Endodermal cell (in vitro differentiated cells): ENCODE measurements at regions not wholly inside any gene's neighbourhood (a gene's known extent, or its start where the extent isn't known, plus 50 kb on each side); places are given as distances from the start of the nearest gene placed in this dataset.
"Not testable (repeated sequence)": the region's sequence is repeated elsewhere in the genome, so short reads cannot be mapped to it uniquely, and the experiment has no call there.

ENCODE experiments used
- DNase-seq: peaks from one replicate; pipeline ENCODE4 v3.0.0-alpha.2; 2017
- H3K27ac ChIP-seq: 2 replicates; pipeline ENCODE4 v1.5.1; 2013; ENCODE audit warnings: mild to moderate bottlenecking, low read depth, low read length, moderate library complexity
- H3K27me3 ChIP-seq: 2 replicates; pipeline ENCODE4 v1.6.1; 2013; ENCODE audit warnings: mild to moderate bottlenecking, low read length, moderate library complexity; ENCODE audit not compliant: insufficient read depth, control insufficient read depth, poor library complexity, severe bottlenecking
- H3K36me3 ChIP-seq: 2 replicates; pipeline ENCODE4 v1.7.0; 2013; ENCODE audit warnings: mild to moderate bottlenecking, low read length, moderate library complexity; ENCODE audit not compliant: control insufficient read depth, insufficient read depth
- H3K4me1 ChIP-seq: one replicate; pipeline ENCODE4 v1.7.0; 2013; ENCODE audit warnings: low read length; ENCODE audit not compliant: control insufficient read depth, insufficient read depth
- H3K4me3 ChIP-seq: 2 replicates; pipeline ENCODE4 v1.5.1; 2013; ENCODE audit warnings: mild to moderate bottlenecking, low read length, moderate library complexity
- H3K9ac ChIP-seq: 2 replicates; pipeline ENCODE4 v1.6.1; 2013; ENCODE audit warnings: mild to moderate bottlenecking, low read length, moderate library complexity; ENCODE audit not compliant: poor library complexity, severe bottlenecking; ENCODE audit errors: extremely low read depth
- H3K9me3 ChIP-seq: 2 replicates; pipeline ENCODE4 v1.6.1; 2013; ENCODE audit warnings: mild to moderate bottlenecking, low read length, moderate library complexity; ENCODE audit not compliant: control insufficient read depth
- H3K27ac Mint-ChIP-seq: 2 replicates; pipeline ENCODE4 v1.8.0; 2020; ENCODE audit warnings: mixed read lengths
- H3K27me3 Mint-ChIP-seq: 2 replicates; pipeline ENCODE4 v1.8.0; 2021; ENCODE audit warnings: mild to moderate bottlenecking, mixed read lengths; ENCODE audit not compliant: insufficient read depth
- H3K36me3 Mint-ChIP-seq: 2 replicates; pipeline ENCODE4 v1.8.0; 2020; ENCODE audit warnings: low read depth, mixed read lengths
- H3K4me1 Mint-ChIP-seq: 2 replicates; pipeline ENCODE4 v1.8.0; 2020; ENCODE audit warnings: mixed read lengths
- H3K4me3 Mint-ChIP-seq: 2 replicates; pipeline ENCODE4 v1.8.0; 2020; ENCODE audit warnings: mild to moderate bottlenecking, moderate library complexity, mixed read lengths
- H3K9me3 Mint-ChIP-seq: 2 replicates; pipeline ENCODE4 v1.8.0; 2020; ENCODE audit warnings: mild to moderate bottlenecking, mixed read lengths
- WGBS, 2 experiments: methylation state at CpG; one replicate each; pipeline versions ENCODE4 v1.1.5 to v1.1.7; 2013; ENCODE audit warnings: missing lambda C conversion rate in 2 of 2, mixed read lengths in 1 of 2; ENCODE audit not compliant: insufficient coverage in 1 of 2, insufficient read length in 1 of 2; 5-methylcytosine and 5-hydroxymethylcytosine counted together
- TF ChIP-seq, protein P1 (sequence below): fragments of 200-600 bp; sonication (generic); conservative IDR thresholded peaks from 2 replicates; pipeline ENCODE4 v1.5.0; 2021; ENCODE audit warnings: antibody characterized with exemption, mild to moderate bottlenecking

DNA sequence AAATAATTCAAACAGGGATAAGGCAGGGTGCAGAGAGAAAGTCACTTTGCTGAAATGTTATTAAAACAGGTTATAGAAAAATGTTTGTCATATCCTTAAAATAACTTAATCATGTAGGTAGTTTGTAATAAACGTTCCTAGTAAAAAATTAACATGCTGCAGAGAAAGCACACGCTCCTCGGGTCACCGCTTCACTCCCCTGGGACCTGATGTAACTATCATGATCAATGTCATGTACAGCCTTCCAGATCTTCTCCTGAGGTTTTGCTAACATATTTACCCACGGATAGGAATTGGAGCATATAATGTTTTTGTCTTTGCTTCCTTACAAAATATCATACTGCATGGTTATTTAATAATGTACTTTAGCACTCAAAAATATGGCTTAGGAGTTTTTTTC lies 285.1 kb upstream of the TMEM132C start:
- H3K4me1 ChIP-seq, result no peaks in the 10 kb centered on the region
- Mint-ChIP-seq H3K4me3 (no peak overlapping the region), H3K36me3 (no peaks in the 10 kb centered on the region), H3K27ac (no peak overlapping the region), H3K4me1 (no peaks in the 10 kb centered on the region), H3K9me3 (peaks cover 31% of the 10 kb centered on the region), H3K27me3 (peaks cover 5% of the 10 kb centered on the region)
- no peaks in the 10 kb centered on the region for H3K27me3 ChIP-seq
- no peaks in the 10 kb centered on the region for H3K9me3 ChIP-seq
- no peak overlapping the region for H3K9ac ChIP-seq
- no peak for DNase-seq
- WGBS, 2 experiments, result 87% methylated on average over 5 of the region's 5 CpGs; no CpG with 5 or more reads in 1 of the 2 experiments
- H3K4me3 ChIP-seq, result no peak overlapping the region
- H3K36me3 ChIP-seq, result no peaks in the 10 kb centered on the region
- H3K27ac ChIP-seq, result no peak overlapping the region
- TF ChIP-seq, protein P1, sequence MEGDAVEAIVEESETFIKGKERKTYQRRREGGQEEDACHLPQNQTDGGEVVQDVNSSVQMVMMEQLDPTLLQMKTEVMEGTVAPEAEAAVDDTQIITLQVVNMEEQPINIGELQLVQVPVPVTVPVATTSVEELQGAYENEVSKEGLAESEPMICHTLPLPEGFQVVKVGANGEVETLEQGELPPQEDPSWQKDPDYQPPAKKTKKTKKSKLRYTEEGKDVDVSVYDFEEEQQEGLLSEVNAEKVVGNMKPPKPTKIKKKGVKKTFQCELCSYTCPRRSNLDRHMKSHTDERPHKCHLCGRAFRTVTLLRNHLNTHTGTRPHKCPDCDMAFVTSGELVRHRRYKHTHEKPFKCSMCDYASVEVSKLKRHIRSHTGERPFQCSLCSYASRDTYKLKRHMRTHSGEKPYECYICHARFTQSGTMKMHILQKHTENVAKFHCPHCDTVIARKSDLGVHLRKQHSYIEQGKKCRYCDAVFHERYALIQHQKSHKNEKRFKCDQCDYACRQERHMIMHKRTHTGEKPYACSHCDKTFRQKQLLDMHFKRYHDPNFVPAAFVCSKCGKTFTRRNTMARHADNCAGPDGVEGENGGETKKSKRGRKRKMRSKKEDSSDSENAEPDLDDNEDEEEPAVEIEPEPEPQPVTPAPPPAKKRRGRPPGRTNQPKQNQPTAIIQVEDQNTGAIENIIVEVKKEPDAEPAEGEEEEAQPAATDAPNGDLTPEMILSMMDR, result no peak

DNA sequence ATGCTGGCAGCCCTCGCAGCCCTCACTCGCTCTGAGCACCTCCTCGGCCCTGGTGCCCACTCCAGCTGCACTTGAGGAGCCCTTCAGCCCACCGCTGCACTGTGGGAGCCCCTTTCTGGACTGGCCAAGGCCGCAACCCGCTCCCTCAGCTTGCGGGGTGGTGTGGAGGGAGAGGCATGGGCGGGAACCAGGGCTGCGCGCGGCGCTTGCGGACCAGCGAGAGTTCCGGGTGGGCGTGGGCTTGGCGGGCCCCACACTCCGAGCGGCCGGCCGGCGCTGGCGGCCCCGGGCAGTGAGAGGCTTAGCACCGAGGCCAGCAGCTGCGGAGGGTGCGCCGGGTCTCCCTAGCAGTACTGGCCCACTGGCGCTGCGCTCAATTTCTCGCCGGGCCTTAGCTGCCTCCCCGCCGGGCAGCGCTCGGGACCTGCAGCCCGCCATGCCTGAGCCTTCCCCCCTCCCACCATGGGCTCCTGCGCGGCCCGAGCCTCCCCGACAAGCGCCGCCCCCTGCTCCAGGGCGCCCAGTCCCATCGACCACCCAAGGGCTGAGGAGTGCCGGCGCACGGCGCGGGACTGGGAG lies 283.7 kb upstream of the TMEM132C start:
- not testable (repeated sequence) for H3K27me3 ChIP-seq, H3K4me1 Mint-ChIP-seq, H3K9me3 ChIP-seq, H3K36me3 ChIP-seq, H3K4me1 ChIP-seq, H3K4me3 Mint-ChIP-seq, H3K9ac ChIP-seq, H3K4me3 ChIP-seq, DNase-seq, H3K27me3 Mint-ChIP-seq, H3K27ac Mint-ChIP-seq, H3K27ac ChIP-seq, H3K36me3 Mint-ChIP-seq
- H3K9me3 Mint-ChIP-seq, result peaks cover 20% of the 10 kb centered on the region
- WGBS, 2 experiments, result 95 to 100% methylated on average over 5 to 50 of the region's 50 CpGs

DNA sequence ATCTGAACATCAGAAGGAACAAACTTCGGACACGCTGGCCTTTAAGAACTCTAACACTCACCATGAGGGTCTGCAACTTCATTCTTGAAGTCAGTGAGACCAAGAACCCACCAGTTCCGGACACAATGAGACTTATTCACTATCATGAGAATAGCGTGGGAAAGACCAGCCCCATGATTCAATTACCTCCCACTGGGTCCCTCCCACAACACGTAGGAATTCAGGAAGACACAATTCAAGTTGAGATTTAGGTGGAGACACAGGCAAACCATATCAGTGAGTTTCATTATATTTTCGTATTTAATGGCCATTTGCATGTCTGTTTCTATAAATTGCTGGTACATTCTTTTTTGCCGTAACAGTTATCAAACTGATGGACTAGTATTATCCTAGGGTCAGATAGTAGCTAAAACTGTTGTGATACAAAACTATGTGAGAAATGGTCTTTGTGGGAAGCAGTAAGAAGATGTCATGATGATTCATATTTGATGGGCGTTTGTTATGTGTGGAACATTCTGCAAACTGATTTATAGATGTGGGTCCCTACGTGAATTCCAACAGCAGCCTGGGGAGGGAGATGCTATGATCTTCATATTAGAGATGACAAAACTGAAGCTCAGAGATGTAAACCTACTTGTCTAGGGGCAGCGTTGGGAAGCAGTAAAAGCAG lies 282.4 kb upstream of the TMEM132C start:
- H3K4me3 Mint-ChIP-seq, result no peak overlapping the region
- no peak overlapping the region for H3K9ac ChIP-seq
- DNase-seq, result no peak
- H3K36me3 Mint-ChIP-seq, result no peaks in the 10 kb centered on the region
- H3K9me3 Mint-ChIP-seq, result peaks cover 18% of the 10 kb centered on the region
- H3K4me3 ChIP-seq, result no peak overlapping the region
- H3K27me3 Mint-ChIP-seq, result peaks cover 5% of the 10 kb centered on the region
- no peaks in the 10 kb centered on the region for H3K4me1 Mint-ChIP-seq
- no peaks in the 10 kb centered on the region for H3K4me1 ChIP-seq
- TF ChIP-seq, protein P1, result no peak
- no peak overlapping the region for H3K27ac Mint-ChIP-seq
- 89 to 93% methylated on average over 9 to 10 of the region's 10 CpGs for WGBS, 2 experiments
- H3K36me3 ChIP-seq, result no peaks in the 10 kb centered on the region
- H3K9me3 ChIP-seq, result no peaks in the 10 kb centered on the region
- H3K27me3 ChIP-seq, result no peaks in the 10 kb centered on the region
- no peak overlapping the region for H3K27ac ChIP-seq
